Left colon (tissue), 2 donors: ENCODE measurements at regions not wholly inside any gene's neighbourhood (a gene's known extent, or its start where the extent isn't known, plus 50 kb on each side); places are given as distances from the start of the nearest gene placed in this dataset.
"Not testable (repeated sequence)": the region's sequence is repeated elsewhere in the genome, so short reads cannot be mapped to it uniquely, and the experiment has no call there.

ENCODE experiments used
- ATAC-seq: fragments of 200-7000 bp; cut with Tn5 transposase; one replicate; pipeline ENCODE4 v1.9.1; 2020; ENCODE audit warnings: mild to moderate bottlenecking, moderate library complexity
- DNase-seq, 2 donors: peaks; one replicate each; pipeline ENCODE4 v3.0.0-alpha.2; 2020
- intact Hi-C, 2 donors: fragments of 100-400 bp; cut with DNase I in 1 of 2; cut with micrococcal nuclease in 1 of 2; formaldehyde crosslinking; loops; one replicate each; pipeline versions ENCODE4 v1.11.2 to v1.14.0; 2022; cut with DNase I, micrococcal nuclease
- donor health status: DM: no; HTN: no; CAD: no.
- donor health status: DM: yes; HTN: yes; CAD: no.

GRCh38 chr7:65771226-65771569 is 101.7 kb upstream of the VKORC1L1 start:
- intact Hi-C loops: not testable (repeated sequence)
- ATAC-seq (peak; percentile 1), DNase-seq (peak in 1 of 2 donors; percentile 30)

- intact Hi-C loops, ATAC-seq, DNase-seq: not testable (repeated sequence)
Observed at GRCh38 chr7:65776677-65777076, 96.2 kb upstream of the VKORC1L1 start.

- ATAC-seq: peak; percentile 34
- intact Hi-C loops, DNase-seq: not testable (repeated sequence)
Observed at GRCh38 chr7:65789943-65790342, 82.9 kb upstream of the VKORC1L1 start.

- DNase-seq, intact Hi-C loops, ATAC-seq: not testable (repeated sequence)
Observed at GRCh38 chr7:65791788-65792187, 81.1 kb upstream of the VKORC1L1 start.

GRCh38 chr7:65792726-65793125 is 80.1 kb upstream of the VKORC1L1 start:
- ATAC-seq, DNase-seq, intact Hi-C loops: not testable (repeated sequence)

GRCh38 chr7:65794671-65795391 is 78.0 kb upstream of the VKORC1L1 start:
- DNase-seq, ATAC-seq, intact Hi-C loops: not testable (repeated sequence)

GRCh38 chr7:65795392-65795716 is 77.5 kb upstream of the VKORC1L1 start:
- DNase-seq, ATAC-seq, intact Hi-C loops: not testable (repeated sequence)

- ATAC-seq: no peak
- intact Hi-C loops: no loop called here
- DNase-seq: no peak
Observed at GRCh38 chr7:65796205-65796604, 76.7 kb upstream of the VKORC1L1 start.

- ATAC-seq, DNase-seq, intact Hi-C loops: not testable (repeated sequence)
Observed at GRCh38 chr7:65797086-65797485, 75.8 kb upstream of the VKORC1L1 start.

GRCh38 chr7:65797566-65797965 is 75.3 kb upstream of the VKORC1L1 start:
- intact Hi-C loops, ATAC-seq, DNase-seq: not testable (repeated sequence)

GRCh38 chr7:65798111-65799075 is 74.5 kb upstream of the VKORC1L1 start:
- intact Hi-C loops: no loop called here
- DNase-seq (no peak), ATAC-seq (no peak)

GRCh38 chr7:65800191-65800590 is 72.7 kb upstream of the VKORC1L1 start:
- DNase-seq, intact Hi-C loops, ATAC-seq: not testable (repeated sequence)

GRCh38 chr7:65800890-65801341 is 72.0 kb upstream of the VKORC1L1 start:
- no peak for DNase-seq
- ATAC-seq: no peak
- intact Hi-C loops: no loop called here

GRCh38 chr7:65804887-65805286 is 68.0 kb upstream of the VKORC1L1 start:
- DNase-seq (no peak), ATAC-seq (no peak)
- intact Hi-C loops: no loop called here

GRCh38 chr7:65807067-65807466 is 65.8 kb upstream of the VKORC1L1 start:
- intact Hi-C loops, ATAC-seq, DNase-seq: not testable (repeated sequence)

GRCh38 chr7:65809259-65809981 is 63.5 kb upstream of the VKORC1L1 start:
- ATAC-seq: no peak
- intact Hi-C loops: no loop called here
- no peak for DNase-seq

- intact Hi-C loops: no loop called here
- ATAC-seq (no peak), DNase-seq (no peak)
Observed at GRCh38 chr7:65809982-65810288, 62.9 kb upstream of the VKORC1L1 start.

- intact Hi-C loops: no loop called here
- DNase-seq (no peak), ATAC-seq (no peak)
Observed at GRCh38 chr7:65812281-65812680, 60.6 kb upstream of the VKORC1L1 start.

GRCh38 chr7:65814556-65815167 is 58.2 kb upstream of the VKORC1L1 start:
- DNase-seq, intact Hi-C loops, ATAC-seq: not testable (repeated sequence)
